ENCODE measurements at regions not wholly inside any gene's neighbourhood (a gene's known extent, or its start where the extent isn't known, plus 50 kb on each side); places are given as distances from the start of the nearest gene placed in this dataset.
"Not testable (repeated sequence)": the region's sequence is repeated elsewhere in the genome, so short reads cannot be mapped to it uniquely, and the experiment has no call there.

DNA sequence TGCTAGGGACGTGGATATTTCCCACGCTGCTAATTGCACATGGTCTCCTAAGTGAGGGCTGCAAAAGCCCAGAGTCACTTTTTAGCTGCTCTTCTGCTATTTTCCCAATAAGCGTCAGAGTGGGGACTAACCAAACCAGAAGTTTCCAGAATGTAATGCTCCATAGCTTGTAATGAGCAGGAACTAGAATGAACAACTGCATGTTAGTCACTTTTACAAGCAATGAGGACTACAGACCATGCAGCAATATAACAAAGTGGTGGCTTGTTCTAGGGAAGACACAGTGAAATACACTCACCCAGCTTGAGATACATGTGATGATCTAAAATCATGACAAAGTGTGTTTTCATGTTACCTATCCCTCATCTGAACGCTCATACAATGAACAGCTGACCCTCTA lies 314.1 kb upstream of the SGK1 start:
- DNase-seq: no peak

DNA sequence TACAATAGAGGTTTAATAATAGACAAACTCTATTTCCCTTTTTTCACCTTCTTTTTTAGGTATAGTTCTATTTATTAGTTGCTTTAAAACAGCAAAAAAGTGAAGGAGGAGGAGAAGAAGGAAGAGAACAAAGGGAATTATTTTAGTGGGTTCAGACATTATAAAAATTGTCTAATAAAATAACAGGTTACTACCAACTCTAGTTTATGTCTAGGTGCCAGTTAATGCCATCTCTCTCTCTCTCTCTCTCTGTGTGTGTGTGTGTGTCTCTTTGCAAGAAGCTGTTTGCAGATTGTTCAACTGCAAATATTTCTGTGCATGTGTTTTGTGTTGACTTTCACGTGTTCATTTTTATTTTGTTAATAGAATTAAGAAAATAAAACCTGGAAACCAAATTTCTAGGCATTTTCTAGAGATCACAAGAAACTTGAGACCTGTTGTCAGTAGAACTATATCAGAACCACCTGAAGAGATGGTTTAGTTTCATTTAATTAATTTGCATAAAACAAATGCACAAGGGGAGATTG lies 313.5 kb upstream of the SGK1 start:
- no peak for DNase-seq

DNA sequence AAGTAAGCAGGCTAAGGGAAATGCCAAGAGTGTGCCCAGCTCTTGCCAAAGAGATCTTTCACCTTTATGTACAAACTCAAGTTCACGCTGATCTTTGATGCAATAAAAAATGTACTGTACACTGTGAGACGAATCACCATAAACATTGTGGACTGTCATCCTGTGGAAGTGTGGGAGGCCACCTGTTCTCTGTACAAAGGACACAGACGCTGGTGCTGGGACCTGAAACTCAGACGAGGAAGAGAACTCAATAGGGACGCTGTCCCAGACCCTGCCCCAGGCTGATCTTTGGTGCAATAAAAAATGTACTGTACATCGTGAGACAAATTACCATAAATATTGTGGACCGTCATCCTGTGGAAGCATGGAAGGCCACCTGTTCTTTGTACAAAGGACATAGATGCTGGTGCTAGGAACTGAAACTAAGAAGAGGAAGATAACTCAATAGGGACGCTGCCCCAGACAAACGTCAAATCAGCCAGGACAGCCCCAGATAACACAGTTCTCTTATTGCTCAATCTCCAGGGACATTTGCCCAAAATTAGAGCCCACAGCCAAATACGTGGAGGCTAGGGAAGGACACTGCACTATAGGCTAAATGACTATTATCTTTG lies 312.7 kb upstream of the SGK1 start:
- no peak for DNase-seq

DNA sequence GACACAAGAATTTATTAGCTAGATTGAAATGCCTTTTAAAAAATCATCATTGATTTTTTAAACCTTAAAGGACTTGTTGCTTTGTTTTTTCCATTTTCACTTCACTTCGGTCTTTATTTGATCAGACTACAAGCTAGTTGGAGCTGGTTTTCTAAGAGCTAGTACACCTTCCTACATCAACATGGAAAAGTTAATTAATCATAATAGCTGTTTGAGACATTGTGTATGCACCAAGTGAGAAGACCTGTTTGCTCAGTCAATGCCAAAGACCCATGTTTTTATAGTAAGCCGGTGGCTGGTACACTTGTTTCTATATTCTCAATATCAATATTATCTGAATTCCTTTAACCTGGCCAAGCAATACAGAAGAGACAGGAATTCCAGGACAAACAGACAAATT lies 310.2 kb upstream of the SGK1 start:
- no peak for DNase-seq

DNA sequence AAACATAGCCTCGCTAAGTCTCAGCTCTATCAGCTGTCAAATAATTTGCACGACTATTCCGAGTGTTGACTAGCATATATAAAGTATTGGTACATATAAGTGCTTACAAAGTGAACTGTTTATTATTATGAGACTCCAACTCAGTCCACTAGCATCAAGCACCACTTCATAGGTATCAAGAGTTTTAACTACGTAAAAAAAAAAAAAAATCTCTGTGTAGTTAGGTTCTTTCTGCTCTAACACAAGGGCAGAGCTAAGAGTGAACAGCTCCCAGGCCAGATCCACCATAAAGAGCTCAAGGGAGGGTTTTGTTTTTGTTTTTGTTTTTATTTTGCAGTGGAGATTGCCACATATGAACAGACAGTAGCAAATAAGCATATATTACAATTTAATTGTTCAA lies 309.8 kb upstream of the SGK1 start:
- DNase-seq: no peak

DNA sequence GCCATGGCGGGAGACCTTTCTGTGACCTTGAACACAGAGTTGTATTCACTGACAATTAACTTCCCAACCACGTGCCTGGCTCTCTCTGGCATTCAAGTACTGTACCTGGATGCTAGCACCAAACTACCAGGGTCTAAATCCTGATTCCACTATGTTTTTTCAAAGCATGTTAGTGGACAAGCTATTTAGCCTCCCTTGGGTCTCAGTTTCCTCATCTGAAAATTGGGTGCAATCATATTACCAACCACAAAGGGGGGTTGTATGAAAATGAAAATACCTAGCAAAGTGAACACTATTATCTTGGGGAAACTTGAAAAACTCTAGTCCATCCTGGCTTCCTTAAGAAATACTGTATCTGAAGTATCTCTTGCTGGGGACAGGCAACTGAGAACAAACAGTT lies 308.7 kb upstream of the SGK1 start:
- no peak for DNase-seq

DNA sequence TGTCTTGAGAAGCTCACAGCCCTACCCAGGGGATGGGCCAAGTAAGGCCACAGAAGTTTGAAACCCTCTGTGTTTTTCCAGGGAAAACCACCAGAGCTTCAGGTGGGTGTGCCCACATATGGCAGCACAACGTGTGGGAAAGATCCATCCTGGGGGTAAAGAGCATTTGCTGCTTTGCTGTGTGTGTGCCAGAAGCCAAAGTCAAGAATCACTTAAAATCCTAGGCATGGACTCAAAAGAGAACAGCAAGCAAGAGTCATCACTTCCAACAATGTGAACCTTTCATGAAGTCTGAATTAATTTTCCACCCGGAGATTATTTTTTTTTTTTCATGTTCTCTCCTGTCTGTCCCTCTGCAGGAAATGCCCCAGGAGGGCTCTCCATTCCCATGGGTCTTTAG lies 308.2 kb upstream of the SGK1 start:
- DNase-seq: no peak

DNA sequence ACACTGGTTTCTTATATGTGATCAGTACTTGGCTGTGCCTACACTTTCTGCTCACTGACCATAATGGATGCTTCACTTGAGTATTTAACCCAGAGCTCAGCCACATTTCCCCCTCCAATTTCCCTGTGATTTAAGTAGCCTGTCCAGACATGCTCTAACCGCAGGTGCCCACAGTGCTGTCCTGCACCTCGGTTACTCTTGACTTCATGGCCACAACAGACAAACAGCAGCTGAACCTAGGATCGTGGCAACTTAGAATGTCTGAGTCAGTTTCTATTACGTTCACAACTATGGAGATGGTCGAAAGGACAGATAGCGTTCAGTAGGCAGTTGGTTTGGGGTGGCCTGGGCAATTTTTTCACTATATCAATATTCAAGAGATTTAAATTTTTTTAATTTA lies 306.9 kb upstream of the SGK1 start:
- no peak for DNase-seq

DNA sequence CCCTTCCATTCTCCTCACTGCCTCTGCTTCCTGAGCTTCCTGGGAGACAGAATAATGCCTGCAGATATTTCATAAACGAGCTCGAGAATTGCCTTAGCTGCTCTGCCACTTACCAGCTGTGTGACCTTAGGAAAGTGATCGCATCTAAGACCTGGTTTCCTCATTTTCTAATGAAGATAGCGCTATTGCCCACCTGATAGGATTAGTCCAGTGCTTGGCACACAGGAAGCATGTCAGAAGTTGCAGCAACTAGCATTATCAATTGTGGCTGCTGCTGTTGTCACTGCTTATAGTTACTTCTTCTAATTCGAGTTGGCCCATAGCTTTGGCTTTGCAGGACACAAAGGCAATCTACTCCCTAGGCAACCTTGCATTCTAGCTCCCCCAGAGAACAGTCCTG lies 305.5 kb upstream of the SGK1 start:
- no peak for DNase-seq

DNA sequence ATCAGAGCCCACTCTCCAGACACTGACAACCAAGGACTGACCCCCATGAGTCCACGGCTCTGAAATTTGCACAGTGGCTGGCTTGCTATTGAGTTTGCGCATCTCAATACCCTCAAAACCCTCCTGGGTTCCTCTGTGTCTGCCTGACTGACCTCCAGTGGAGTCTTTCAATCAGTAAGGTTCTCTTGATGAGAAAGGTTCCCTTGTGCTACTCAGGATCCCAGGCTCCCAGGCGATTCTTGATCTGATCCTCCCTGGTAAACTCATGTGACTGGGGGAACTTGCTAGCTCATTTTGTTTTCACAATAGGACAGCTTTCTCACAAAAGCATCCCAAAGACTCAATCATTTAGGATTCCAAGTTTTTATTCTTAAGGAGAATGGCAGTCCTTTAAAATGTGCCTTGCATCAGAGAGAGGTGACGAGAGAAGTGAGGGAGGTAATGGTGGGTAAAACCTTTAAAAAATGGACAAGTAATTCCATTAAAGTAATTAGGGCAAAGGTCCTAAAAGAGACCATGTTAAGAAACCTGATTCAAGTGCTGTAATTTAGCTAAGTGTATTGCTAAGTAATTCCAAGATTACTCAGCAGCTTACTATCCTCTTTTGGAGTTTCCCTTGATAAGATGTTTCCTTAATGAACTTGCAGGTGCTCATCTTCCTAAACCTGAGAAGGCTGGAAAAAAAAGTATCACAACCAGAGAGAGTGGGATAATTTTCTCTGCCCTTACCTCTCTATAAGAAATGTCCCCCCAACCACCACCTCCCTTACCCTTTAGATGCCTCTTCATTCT lies 304.7 kb upstream of the SGK1 start:
- no peak for DNase-seq

DNA sequence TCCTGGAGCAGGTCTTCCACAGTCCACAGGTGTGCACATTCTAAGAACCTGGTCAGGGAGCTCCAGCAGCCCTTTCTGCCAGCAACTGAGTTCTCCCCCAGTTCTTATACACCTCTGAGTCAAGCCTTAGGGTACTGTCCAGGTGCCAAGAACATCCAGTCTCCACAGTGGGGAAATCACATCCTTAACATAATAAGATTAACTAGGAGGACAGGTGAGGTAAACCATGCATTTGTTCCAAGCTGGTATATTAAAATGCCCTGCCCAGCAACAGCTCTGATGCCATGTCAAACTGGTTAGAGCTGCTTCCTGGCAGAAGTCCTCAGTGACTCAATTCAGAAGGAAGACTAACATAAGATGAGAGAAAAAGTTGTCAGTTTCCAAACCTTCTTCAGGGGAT lies 303.9 kb upstream of the SGK1 start:
- no peak for DNase-seq

DNA sequence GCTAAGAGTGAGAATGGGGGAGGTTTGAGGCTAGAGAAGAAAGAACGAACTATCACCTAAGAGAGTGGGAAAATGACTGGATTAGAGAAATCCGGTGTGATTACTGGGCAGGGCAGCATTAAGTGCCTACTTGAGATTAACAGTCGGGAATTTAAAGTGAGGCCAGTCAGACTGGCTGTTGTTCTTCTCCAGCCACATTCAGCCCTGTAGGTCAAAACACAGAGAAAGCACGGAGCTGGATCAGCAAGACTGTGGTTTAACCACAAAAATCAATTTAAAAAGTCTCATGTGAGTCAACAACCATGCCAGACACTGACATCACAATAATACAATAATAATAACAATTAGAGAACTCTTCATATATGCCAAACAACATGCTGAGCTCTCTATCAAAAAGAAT lies 301.9 kb upstream of the SGK1 start:
- DNase-seq: no peak

DNA sequence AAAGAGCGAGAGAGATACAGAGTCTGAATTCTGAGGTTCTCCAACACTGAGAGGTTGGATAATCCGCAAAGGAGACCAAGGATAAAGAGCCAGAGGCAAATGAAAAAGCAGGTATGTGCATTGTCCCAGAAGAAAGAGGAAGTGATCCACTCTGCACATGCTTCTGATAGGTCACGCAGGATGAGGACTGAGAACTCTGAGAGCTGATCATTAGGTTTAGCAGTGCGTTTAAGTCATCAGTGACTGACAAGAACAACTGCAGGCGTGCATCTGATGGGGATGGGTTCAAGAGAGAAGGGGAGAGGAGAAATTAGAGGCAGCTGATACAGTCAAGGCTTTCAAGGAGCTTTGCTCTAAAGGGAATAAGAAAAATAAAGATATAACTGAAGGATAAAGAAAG lies 301.2 kb upstream of the SGK1 start:
- DNase-seq: no peak

DNA sequence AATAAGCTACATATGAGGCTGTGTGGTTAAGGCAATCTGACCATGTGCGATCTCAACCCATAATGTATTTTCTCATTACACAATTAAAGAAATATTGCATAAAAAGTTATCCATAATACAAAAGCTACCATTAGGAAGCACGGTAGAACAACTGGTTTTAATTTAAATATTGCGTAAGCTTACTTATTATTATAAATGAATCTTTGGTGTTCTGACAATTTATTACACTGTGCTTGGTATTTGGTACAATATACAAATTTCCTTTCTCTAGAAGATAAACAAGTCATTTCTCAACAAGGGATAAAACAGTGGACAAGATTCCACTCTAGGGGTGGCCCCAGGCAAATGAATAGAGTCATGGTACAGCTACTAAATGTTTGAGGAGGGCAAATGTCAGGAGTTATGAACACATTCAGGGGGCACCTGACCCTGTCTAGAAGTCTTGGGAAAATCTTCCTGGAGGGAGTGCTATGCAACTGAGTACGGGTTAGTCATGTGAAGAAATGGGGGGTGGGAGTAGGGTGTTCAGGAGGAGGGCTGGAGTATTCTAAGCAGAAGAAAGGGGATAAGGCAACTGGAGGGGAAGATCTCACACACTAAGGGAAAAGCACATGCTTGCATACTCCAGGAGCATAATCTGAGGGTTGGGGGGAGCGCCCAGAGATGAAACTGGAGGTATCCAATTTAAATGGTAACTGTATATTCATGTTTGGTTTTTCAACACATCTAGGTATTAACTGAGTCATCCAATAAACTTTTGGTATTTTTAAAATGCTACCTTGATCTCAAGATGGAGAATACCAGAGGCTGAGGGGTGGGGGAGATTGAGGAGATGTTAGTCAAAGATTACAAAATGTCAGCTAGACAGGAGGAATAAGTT lies 296.9 kb upstream of the SGK1 start:
- no peak for DNase-seq

DNA sequence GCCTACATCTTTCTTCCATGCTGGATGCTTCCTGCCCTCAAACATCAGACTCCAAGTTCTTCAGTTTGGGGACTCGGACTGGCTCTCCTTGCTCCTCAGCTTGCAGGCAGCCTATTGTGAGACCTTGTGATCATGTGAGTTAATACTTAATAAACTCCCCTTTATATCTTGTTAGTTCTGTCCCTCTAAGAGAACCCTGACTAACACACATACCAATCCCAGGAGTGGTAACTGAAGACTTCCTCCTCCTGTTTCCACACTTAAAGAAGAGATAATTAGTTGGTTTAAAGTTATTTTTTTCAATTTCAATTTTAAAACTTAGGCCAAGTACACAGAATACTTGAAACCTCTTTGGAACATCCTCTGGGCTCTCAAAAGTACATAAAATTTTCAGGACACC lies 294.2 kb upstream of the SGK1 start:
- not testable (repeated sequence) for DNase-seq

DNA sequence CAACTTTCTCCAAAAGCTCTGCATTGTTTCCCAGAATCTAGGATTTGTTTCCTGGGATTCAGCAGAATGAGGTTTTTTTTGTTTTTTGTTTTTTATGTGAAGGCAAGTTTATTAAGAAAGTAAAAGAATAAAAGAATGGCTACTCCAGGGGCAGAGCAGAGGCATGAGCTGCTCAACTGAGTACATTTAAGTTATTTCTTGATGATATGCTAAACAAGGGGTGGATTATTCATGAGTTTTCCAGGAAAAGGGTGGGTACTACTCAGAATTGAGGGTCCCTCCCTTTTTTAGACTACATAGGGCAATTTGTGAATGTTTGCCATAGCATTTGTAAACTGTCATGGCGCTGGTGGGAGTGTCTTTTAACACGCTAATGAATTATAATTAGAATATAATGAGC lies 292.5 kb upstream of the SGK1 start:
- DNase-seq: no peak

DNA sequence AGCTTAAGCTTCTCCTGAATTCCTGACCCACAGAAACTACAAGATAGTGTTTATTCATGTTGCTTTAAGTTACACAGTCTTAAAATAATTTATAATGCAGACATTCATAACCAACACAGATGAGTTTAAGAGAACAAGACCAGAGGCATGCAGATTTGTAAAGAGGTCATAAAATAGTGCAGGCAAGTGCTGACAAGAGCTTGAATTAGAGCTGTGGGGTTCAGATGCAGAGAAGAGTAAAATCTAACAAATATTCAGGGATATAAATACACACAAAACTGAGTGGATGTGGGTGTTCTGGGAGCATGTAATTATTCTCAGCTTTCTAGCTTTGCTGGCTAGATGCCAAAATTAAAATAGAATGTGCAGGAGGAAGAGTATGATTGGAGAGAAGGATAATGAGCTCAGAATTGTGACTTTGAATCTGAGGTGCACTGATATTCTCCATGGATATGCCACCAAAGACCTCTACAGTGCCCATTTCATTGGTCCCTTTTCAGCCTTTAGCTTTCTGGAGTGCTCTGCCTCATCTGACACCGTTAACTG lies 291.9 kb upstream of the SGK1 start:
- DNase-seq: no peak

DNA sequence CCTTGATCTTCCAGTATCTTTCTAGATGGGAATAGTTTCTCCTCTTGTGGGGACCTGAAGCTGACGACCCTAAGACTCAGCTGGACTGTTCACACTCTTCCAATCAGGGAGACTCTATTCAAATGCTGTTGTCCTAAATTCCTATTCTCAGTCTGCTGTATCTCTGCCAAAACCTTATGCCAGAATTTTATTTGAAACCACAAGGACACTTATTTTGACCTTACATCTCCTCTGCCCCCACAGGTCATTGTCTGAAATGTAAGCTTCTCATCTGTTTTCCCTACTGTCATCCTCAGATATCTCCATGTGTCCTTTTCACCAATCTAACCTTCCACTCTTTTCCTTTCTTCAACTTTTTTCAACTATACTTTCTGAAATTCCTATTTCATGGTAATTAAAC lies 289.5 kb upstream of the SGK1 start:
- DNase-seq: no peak

DNA sequence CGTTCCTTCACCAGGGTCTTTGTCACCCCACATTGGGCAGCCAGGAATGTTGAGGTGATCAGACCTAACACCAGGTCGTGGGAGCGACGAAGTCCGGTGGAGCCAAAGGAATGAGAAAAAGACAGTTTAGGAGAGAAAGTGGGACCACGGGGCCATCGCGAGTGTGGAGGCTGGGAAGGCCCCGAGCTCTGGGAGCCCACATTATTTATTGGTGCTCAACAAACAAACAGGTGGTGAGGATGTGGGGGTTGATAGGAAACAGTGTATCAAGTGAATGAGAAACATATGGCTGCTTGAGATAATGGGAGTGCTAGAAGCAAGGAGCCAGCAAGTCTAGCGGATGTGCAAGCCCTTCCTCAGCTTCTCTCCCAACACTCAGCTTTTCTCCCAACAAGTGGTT lies 287.1 kb upstream of the SGK1 start:
- DNase-seq: no peak

DNA sequence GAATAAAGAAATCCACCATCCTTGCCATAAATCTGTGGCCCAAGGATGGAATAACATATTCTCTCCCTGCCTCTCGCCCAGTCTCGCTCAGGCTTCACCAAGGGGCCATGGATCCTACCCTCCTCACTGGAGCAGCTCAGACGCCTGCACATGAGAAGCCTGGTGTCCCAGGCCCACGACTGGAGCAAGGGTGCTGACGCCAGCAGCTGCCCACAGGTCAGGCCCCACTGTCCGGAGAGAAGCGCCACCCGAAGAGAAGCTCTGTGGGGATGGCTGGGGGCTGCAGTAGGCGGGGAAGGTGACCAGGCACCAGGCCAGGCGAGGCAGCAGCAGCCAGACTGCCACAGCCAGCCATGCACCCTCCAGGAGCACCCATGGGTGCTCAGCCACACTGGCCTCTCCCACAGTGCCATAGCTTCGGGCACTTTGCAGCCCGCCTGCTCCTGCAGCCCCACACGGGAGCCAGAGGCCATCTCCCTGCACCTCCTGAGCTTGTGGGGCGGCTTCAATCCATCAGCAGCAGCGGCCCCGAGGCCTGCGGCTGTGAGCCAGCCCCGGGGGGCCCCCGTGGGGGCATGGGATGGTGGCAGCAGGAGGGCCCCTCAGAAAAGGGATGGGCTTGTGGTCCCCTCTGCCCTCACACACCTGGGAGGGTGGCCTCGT lies 286.2 kb upstream of the SGK1 start:
- no peak for DNase-seq

DNA sequence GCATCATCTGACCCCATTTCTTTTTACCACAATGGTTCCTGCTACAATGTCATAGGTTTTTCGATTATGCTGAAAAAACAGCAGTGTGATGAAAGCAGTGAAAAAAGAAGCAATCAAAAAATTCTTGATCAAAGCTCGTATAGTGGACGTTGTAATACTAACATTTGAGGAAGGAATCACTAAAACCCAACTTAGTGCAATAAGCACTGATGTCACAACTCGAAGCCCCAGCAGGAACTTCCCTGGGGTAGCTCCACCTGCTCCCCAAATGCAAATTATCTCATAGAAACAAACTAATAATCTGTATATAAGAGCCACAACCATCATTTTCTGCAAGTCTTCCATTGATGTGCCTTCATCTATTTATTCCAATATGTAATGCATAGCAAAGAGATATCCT lies 285.6 kb upstream of the SGK1 start:
- no peak for DNase-seq

DNA sequence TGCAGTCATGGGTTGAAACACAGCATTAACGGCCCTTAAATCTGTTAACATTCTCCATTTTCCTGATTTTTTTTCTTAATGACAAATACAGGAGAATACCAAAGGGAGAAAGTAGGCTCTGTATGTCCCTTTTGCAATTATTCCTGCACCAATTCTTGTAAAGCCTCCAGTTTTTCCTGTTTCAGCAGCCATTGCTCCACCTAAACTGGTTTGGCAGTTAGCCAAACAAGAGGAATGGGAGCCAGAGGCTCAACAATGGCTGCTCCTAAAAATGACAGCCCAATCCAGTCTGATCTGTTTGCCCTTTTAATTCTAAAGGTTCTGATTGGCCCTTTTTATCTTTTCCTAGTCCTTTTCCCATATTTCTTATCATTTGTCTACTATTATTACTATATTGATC lies 284.2 kb upstream of the SGK1 start:
- no peak for DNase-seq

DNA sequence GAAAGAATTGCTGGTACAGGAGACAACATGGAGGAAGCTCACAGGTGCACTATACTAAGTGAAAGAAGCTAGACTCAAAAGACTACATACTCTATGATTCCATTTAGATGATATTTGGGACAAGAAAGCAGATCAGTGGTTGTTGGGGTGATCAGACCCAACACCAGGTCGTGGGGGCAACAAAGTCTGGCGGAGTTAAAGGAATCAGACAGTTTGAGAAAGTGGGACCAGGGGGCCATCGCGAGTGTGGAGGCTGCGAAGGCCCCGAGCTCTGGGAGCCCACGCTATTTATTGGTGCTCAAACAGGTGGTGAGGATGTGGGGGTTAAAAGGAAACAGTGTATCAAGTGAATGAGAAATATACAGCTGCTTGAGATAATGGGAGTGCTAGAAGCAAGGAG lies 282.8 kb upstream of the SGK1 start:
- DNase-seq: no peak
